Hepatocyte (in vitro differentiated cells): ENCODE measurements at regions not wholly inside any gene's neighbourhood (a gene's known extent, or its start where the extent isn't known, plus 50 kb on each side); places are given as distances from the start of the nearest gene placed in this dataset.

Experiments used
- DNase-seq: peaks from one replicate; pipeline ENCODE4 v3.0.0-alpha.2; 2016; ENCODE audit warnings: low spot score
- H2AFZ ChIP-seq: fragments of 200-600 bp; sonication (generic); 2 replicates; pipeline ENCODE4 v1.6.0; 2016; ENCODE audit warnings: antibody characterized with exemption, mild to moderate bottlenecking
- H3K27ac ChIP-seq: fragments of 200-600 bp; sonication (generic); 2 replicates; pipeline ENCODE4 v1.5.1; 2016; ENCODE audit warnings: mild to moderate bottlenecking
- H3K27me3 ChIP-seq: fragments of 200-600 bp; sonication (generic); 2 replicates; pipeline ENCODE4 v1.6.1; 2016
- H3K36me3 ChIP-seq: fragments of 200-600 bp; sonication (generic); replicated peaks from 2 replicates; pipeline ENCODE4 v1.5.1; 2016; ENCODE audit warnings: low read depth; ENCODE audit not compliant: insufficient read depth
- H3K4me1 ChIP-seq: fragments of 200-600 bp; sonication (generic); 2 replicates; pipeline ENCODE4 v1.5.1; 2016; ENCODE audit warnings: mild to moderate bottlenecking, moderate library complexity; ENCODE audit not compliant: insufficient read depth
- H3K4me2 ChIP-seq: fragments of 200-600 bp; sonication (generic); 2 replicates; pipeline ENCODE4 v1.6.0; 2016
- H3K4me3 ChIP-seq: fragments of 200-600 bp; sonication (generic); 2 replicates; pipeline ENCODE4 v1.5.1; 2016; ENCODE audit warnings: mild to moderate bottlenecking
- H3K79me2 ChIP-seq: fragments of 200-600 bp; sonication (generic); 2 replicates; pipeline ENCODE4 v1.6.0; 2017; ENCODE audit warnings: mild to moderate bottlenecking
- H3K9me2 ChIP-seq: fragments of 200-600 bp; sonication (generic); replicated peaks from 2 replicates; pipeline ENCODE4 v1.6.0; 2017; ENCODE audit warnings: mild to moderate bottlenecking; ENCODE audit not compliant: insufficient read depth
- H3K9me3 ChIP-seq: fragments of 200-600 bp; sonication (generic); 2 replicates; pipeline ENCODE4 v1.5.1; 2016; ENCODE audit warnings: low read depth, mild to moderate bottlenecking
- H4K20me1 ChIP-seq: fragments of 200-600 bp; sonication (generic); 2 replicates; pipeline ENCODE4 v1.6.0; 2016; ENCODE audit warnings: mild to moderate bottlenecking; ENCODE audit not compliant: insufficient read depth, poor library complexity, severe bottlenecking
- CTCF ChIP-seq: fragments of 200-600 bp; sonication (generic); IDR thresholded peaks from 2 replicates; pipeline ENCODE4 v1.5.1; 2016; ENCODE audit warnings: antibody characterized with exemption, mild to moderate bottlenecking; ENCODE audit not compliant: poor library complexity
- EZH2 ChIP-seq: fragments of 200-600 bp; sonication (generic); IDR thresholded peaks from 2 replicates; pipeline ENCODE4 v1.6.1; 2016; ENCODE audit warnings: antibody characterized with exemption, mild to moderate bottlenecking, borderline replicate concordance
- EZH2phosphoT487 ChIP-seq: fragments of 200-600 bp; sonication (generic); IDR thresholded peaks from one replicate; pipeline ENCODE4 v1.6.1; 2018; ENCODE audit warnings: antibody characterized with exemption, mild to moderate bottlenecking, low read depth, moderate library complexity; ENCODE audit not compliant: unreplicated experiment, severe bottlenecking
- WGBS: methylation state at CpG from one replicate; pipeline ENCODE4 v1.1.6; 2016; ENCODE audit warnings: low lambda C conversion rate; ENCODE audit errors: missing lambda C conversion rate; 5-methylcytosine and 5-hydroxymethylcytosine counted together

GRCh38 chr5:2187687-2188086 is 305.0 kb upstream of the IRX4 start:
- TF ChIP-seq EZH2 (no peak), CTCF (no peak), EZH2phosphoT487 (no peak)
- Histone ChIP-seq H3K4me2 (no peak overlapping the region), H3K79me2 (no peaks in the 10 kb centered on the region), H3K9me3 (no peaks in the 10 kb centered on the region), H3K9me2 (no peaks in the 10 kb centered on the region), H3K27ac (no peak overlapping the region), H3K27me3 (no peaks in the 10 kb centered on the region), H3K36me3 (no peaks in the 10 kb centered on the region), H3K4me3 (no peak overlapping the region), H3K4me1 (no peaks in the 10 kb centered on the region), H2AFZ (no peak overlapping the region), H4K20me1 (no peaks in the 10 kb centered on the region)
- no peak for DNase-seq
- WGBS, result 89% methylated on average over 10 of the region's 10 CpGs

- no peaks in the 10 kb centered on the region for H3K79me2 ChIP-seq
- H3K4me3 ChIP-seq, result no peak overlapping the region
- no peaks in the 10 kb centered on the region for H3K9me3 ChIP-seq
- H2AFZ ChIP-seq, result no peak overlapping the region
- no peaks in the 10 kb centered on the region for H3K4me1 ChIP-seq
- no peaks in the 10 kb centered on the region for H3K9me2 ChIP-seq
- no peaks in the 10 kb centered on the region for H3K27me3 ChIP-seq
- H3K4me2 ChIP-seq, result no peak overlapping the region
- WGBS, result 94% methylated on average over 11 of the region's 11 CpGs
- no peaks in the 10 kb centered on the region for H3K36me3 ChIP-seq
- no peak overlapping the region for H3K27ac ChIP-seq
- H4K20me1 ChIP-seq, result no peaks in the 10 kb centered on the region
- no peak for DNase-seq
- TF ChIP-seq EZH2, result no peak
- TF ChIP-seq EZH2phosphoT487, result no peak
- TF ChIP-seq CTCF, result no peak
Observed at GRCh38 chr5:2187156-2187555, 304.4 kb upstream of the IRX4 start.

- no peaks in the 10 kb centered on the region for H3K9me2 ChIP-seq
- no peak for TF ChIP-seq EZH2
- no peak for TF ChIP-seq CTCF
- no peak for TF ChIP-seq EZH2phosphoT487
- H3K4me2 ChIP-seq, result no peak overlapping the region
- no peaks in the 10 kb centered on the region for H3K79me2 ChIP-seq
- DNase-seq, result no peak
- H2AFZ ChIP-seq, result no peak overlapping the region
- no peaks in the 10 kb centered on the region for H3K9me3 ChIP-seq
- H3K4me1 ChIP-seq, result no peaks in the 10 kb centered on the region
- no peaks in the 10 kb centered on the region for H3K27me3 ChIP-seq
- WGBS, result 93% methylated on average over 23 of the region's 23 CpGs
- no peak overlapping the region for H3K27ac ChIP-seq
- no peaks in the 10 kb centered on the region for H3K36me3 ChIP-seq
- no peaks in the 10 kb centered on the region for H4K20me1 ChIP-seq
- no peak overlapping the region for H3K4me3 ChIP-seq
Observed at GRCh38 chr5:2186472-2187015, 303.8 kb upstream of the IRX4 start.
